NCI-H2196 (cell line): ENCODE measurements at regions not wholly inside any gene's neighbourhood (a gene's known extent, or its start where the extent isn't known, plus 50 kb on each side); places are given as distances from the start of the nearest gene placed in this dataset.
"Not testable (repeated sequence)": the region's sequence is repeated elsewhere in the genome, so short reads cannot be mapped to it uniquely, and the experiment has no call there.

Experiments
- DNase-seq: peaks from one replicate; lab custom pipeline; 2025; ENCODE audit not compliant: unreplicated experiment; lab: John Stamatoyannopoulos, UW

- no peak for DNase-seq
Observed at GRCh38 chr10:76621886-76622620, 1015.6 kb downstream of the KCNMA1 start.

- no peak for DNase-seq
Observed at GRCh38 chr10:76618641-76619040, 1019.0 kb downstream of the KCNMA1 start.

- DNase-seq, result no peak
Observed at GRCh38 chr10:76618171-76618570, 1019.4 kb downstream of the KCNMA1 start.

DNA sequence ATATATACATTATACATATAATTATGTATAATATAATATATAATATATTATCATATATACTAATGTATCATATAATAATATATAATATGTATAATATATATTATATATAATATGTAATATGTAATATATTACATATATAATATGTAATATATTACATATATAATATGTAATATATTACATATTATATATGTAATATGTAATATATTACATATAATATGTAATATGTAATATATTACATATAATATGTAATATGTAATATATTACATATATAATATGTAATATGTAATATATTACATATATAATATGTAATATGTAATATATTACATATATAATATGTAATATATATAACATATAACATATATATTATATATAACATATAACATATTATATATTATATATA lies 1020.9 kb downstream of the KCNMA1 start:
- not testable (repeated sequence) for DNase-seq

GRCh38 chr10:76615049-76615448 lies 1022.6 kb downstream of the KCNMA1 start:
- DNase-seq, result no peak
